ENCODE measurements at regions not wholly inside any gene's neighbourhood (a gene's known extent, or its start where the extent isn't known, plus 50 kb on each side); places are given as distances from the start of the nearest gene placed in this dataset.

- no peaks in the 10 kb centered on the region for H3K4me1 ChIP-seq (ENCODE audit: control insufficient read depth in 2 of 3, insufficient read depth in 2 of 3, low read depth in 1 of 3, low read length in 3 of 3)
- no peak overlapping the region for H3K9ac ChIP-seq (ENCODE audit: low read length in 3 of 3)
- no peaks in the 10 kb centered on the region for H3K36me3 ChIP-seq (ENCODE audit: control insufficient read depth in 2 of 3, insufficient read depth in 3 of 3, low read length in 3 of 3)
- no peaks in the 10 kb centered on the region for H3K27me3 ChIP-seq (ENCODE audit: control insufficient read depth, insufficient read depth, low read length)
- FAIRE-seq (no peak), DNase-seq (no peak)
- no peaks in the 10 kb centered on the region for H3K9me3 ChIP-seq (ENCODE audit: control insufficient read depth in 2 of 3, insufficient read depth in 1 of 3, low read length in 3 of 3)
- no peak overlapping the region for H3K4me3 ChIP-seq (ENCODE audit: low read length in 3 of 3)
- intact Hi-C loops (cut with DNase I), result no loop called here
- no peak for TF ChIP-seq CTCF (IDR thresholded peaks at IDR 0.05; ENCODE audit: borderline replicate concordance, extremely low read depth, insufficient read depth)
- no peak overlapping the region for H3K27ac ChIP-seq (ENCODE audit: low read depth in 2 of 2, low read length in 2 of 2)
Measured at GRCh38 chr10:2296179-2296891, 559.0 kb upstream of the ADARB2 start.

GRCh38 chr10:2294739-2295138, 557.4 kb upstream of the ADARB2 start:
- no peaks in the 10 kb centered on the region for H3K36me3 ChIP-seq (ENCODE audit: control insufficient read depth in 2 of 3, insufficient read depth in 3 of 3, low read length in 3 of 3)
- TF ChIP-seq CTCF (IDR thresholded peaks at IDR 0.05; ENCODE audit: borderline replicate concordance, extremely low read depth, insufficient read depth), result no peak
- no peaks in the 10 kb centered on the region for H3K4me1 ChIP-seq (ENCODE audit: control insufficient read depth in 2 of 3, insufficient read depth in 2 of 3, low read depth in 1 of 3, low read length in 3 of 3)
- H3K9me3 ChIP-seq (ENCODE audit: control insufficient read depth in 2 of 3, insufficient read depth in 1 of 3, low read length in 3 of 3), result no peaks in the 10 kb centered on the region
- H3K27me3 ChIP-seq (ENCODE audit: control insufficient read depth, insufficient read depth, low read length), result no peaks in the 10 kb centered on the region
- H3K9ac ChIP-seq (ENCODE audit: low read length in 3 of 3), result no peak overlapping the region
- no peak overlapping the region for H3K4me3 ChIP-seq (ENCODE audit: low read length in 3 of 3)
- H3K27ac ChIP-seq (ENCODE audit: low read depth in 2 of 2, low read length in 2 of 2), result no peak overlapping the region
- intact Hi-C loops (cut with DNase I), result no loop called here
- no peak for FAIRE-seq
- no peak for DNase-seq

GRCh38 chr10:2284071-2284470, 546.7 kb upstream of the ADARB2 start:
- no peaks in the 10 kb centered on the region for H3K9me3 ChIP-seq (ENCODE audit: control insufficient read depth in 2 of 3, insufficient read depth in 1 of 3, low read length in 3 of 3)
- no peaks in the 10 kb centered on the region for H3K4me1 ChIP-seq (ENCODE audit: control insufficient read depth in 2 of 3, insufficient read depth in 2 of 3, low read depth in 1 of 3, low read length in 3 of 3)
- no peak overlapping the region for H3K9ac ChIP-seq (ENCODE audit: low read length in 3 of 3)
- TF ChIP-seq CTCF (IDR thresholded peaks at IDR 0.05; ENCODE audit: borderline replicate concordance, extremely low read depth, insufficient read depth), result no peak
- intact Hi-C loops (cut with DNase I), result no loop called here
- no peak overlapping the region for H3K27ac ChIP-seq (ENCODE audit: low read depth in 2 of 2, low read length in 2 of 2)
- DNase-seq, result no peak
- FAIRE-seq, result no peak
- H3K4me3 ChIP-seq (ENCODE audit: low read length in 3 of 3), result no peak overlapping the region
- no peaks in the 10 kb centered on the region for H3K27me3 ChIP-seq (ENCODE audit: control insufficient read depth, insufficient read depth, low read length)
- H3K36me3 ChIP-seq (ENCODE audit: control insufficient read depth in 2 of 3, insufficient read depth in 3 of 3, low read length in 3 of 3), result no peaks in the 10 kb centered on the region

GRCh38 chr10:2282202-2282601, 544.9 kb upstream of the ADARB2 start:
- Histone ChIP-seq H3K4me1 (ENCODE audit: control insufficient read depth in 2 of 3, insufficient read depth in 2 of 3, low read depth in 1 of 3, low read length in 3 of 3) (no peaks in the 10 kb centered on the region), H3K9ac (ENCODE audit: low read length in 3 of 3) (no peak overlapping the region), H3K9me3 (ENCODE audit: control insufficient read depth in 2 of 3, insufficient read depth in 1 of 3, low read length in 3 of 3) (no peaks in the 10 kb centered on the region), H3K27me3 (ENCODE audit: control insufficient read depth, insufficient read depth, low read length) (no peaks in the 10 kb centered on the region), H3K36me3 (ENCODE audit: control insufficient read depth in 2 of 3, insufficient read depth in 3 of 3, low read length in 3 of 3) (no peaks in the 10 kb centered on the region), H3K4me3 (ENCODE audit: low read length in 3 of 3) (no peak overlapping the region), H3K27ac (ENCODE audit: low read depth in 2 of 2, low read length in 2 of 2) (no peak overlapping the region)
- DNase-seq, result no peak
- intact Hi-C loops (cut with DNase I), result no loop called here
- no peak for FAIRE-seq
- TF ChIP-seq CTCF (IDR thresholded peaks at IDR 0.05; ENCODE audit: borderline replicate concordance, extremely low read depth, insufficient read depth), result no peak

All from kidney (tissue), 13 donors.